GM21526 (cell line): ENCODE measurements at regions not wholly inside any gene's neighbourhood (a gene's known extent, or its start where the extent isn't known, plus 50 kb on each side); places are given as distances from the start of the nearest gene placed in this dataset.

Source experiments
- ATAC-seq: cut with Tn5 transposase; IDR thresholded peaks from one replicate; pipeline ENCODE4 v1.9.1; 2021; ENCODE audit warnings: moderate library complexity; ENCODE audit not compliant: unreplicated experiment, low FRiP score

- no peak for ATAC-seq
Measured at GRCh38 chr2:43024515-43025011, 201.8 kb downstream of the ZFP36L2 start.

- ATAC-seq, result no peak
Measured at GRCh38 chr2:43023791-43024514, 202.5 kb downstream of the ZFP36L2 start.

GRCh38 chr2:43022896-43023295 lies 203.5 kb downstream of the ZFP36L2 start:
- no peak for ATAC-seq

- ATAC-seq, result no peak
Measured at GRCh38 chr2:43021791-43022509, 204.5 kb downstream of the ZFP36L2 start.

GRCh38 chr2:43020990-43021669 lies 205.3 kb downstream of the ZFP36L2 start:
- no peak for ATAC-seq

GRCh38 chr2:43020296-43020695 lies 206.1 kb downstream of the ZFP36L2 start:
- no peak for ATAC-seq

GRCh38 chr2:43019536-43020183 lies 206.7 kb downstream of the ZFP36L2 start:
- no peak for ATAC-seq

- no peak for ATAC-seq
Measured at GRCh38 chr2:43019025-43019367, 207.4 kb downstream of the ZFP36L2 start.

- no peak for ATAC-seq
Measured at GRCh38 chr2:43018179-43019024, 208.0 kb downstream of the ZFP36L2 start.

- no peak for ATAC-seq
Measured at GRCh38 chr2:43013821-43014345, 212.5 kb downstream of the ZFP36L2 start.

GRCh38 chr2:43012966-43013365 lies 213.4 kb downstream of the ZFP36L2 start:
- no peak for ATAC-seq

GRCh38 chr2:43011158-43011491 lies 215.3 kb downstream of the ZFP36L2 start:
- ATAC-seq, result no peak

- ATAC-seq, result no peak
Measured at GRCh38 chr2:43010438-43011157, 215.8 kb downstream of the ZFP36L2 start.

- no peak for ATAC-seq
Measured at GRCh38 chr2:43009448-43009847, 217.0 kb downstream of the ZFP36L2 start.

- ATAC-seq, result no peak
Measured at GRCh38 chr2:43008388-43008787, 216.0 kb upstream of the HAAO start.

GRCh38 chr2:43007901-43008300 lies 215.5 kb upstream of the HAAO start:
- ATAC-seq, result no peak

GRCh38 chr2:43006834-43007543 lies 214.6 kb upstream of the HAAO start:
- no peak for ATAC-seq

GRCh38 chr2:43005975-43006833 lies 213.8 kb upstream of the HAAO start:
- ATAC-seq, result no peak
